MM.1S (cell line): ENCODE measurements at regions not wholly inside any gene's neighbourhood (a gene's known extent, or its start where the extent isn't known, plus 50 kb on each side); places are given as distances from the start of the nearest gene placed in this dataset.

ENCODE experiments used
- DNase-seq: peaks from one replicate; pipeline ENCODE4 v3.0.0-alpha.2; 2015
- H2AFZ ChIP-seq: fragments of 300-600 bp; sonication (generic); 2 replicates; pipeline ENCODE4 v1.6.0; 2016; ENCODE audit warnings: antibody characterized with exemption, low read length
- H3F3A ChIP-seq: fragments of 300-600 bp; sonication (generic); 2 replicates; pipeline ENCODE4 v1.6.1; 2016; ENCODE audit warnings: mild to moderate bottlenecking, antibody characterized with exemption, low read length, moderate library complexity, mixed read lengths; ENCODE audit not compliant: insufficient read depth
- H3K27ac ChIP-seq: fragments of 300-600 bp; sonication (generic); 2 replicates; pipeline ENCODE4 v1.5.1; 2016; ENCODE audit warnings: mild to moderate bottlenecking, low read length
- H3K27me3 ChIP-seq: fragments of 300-600 bp; sonication (generic); replicated peaks from 2 replicates; pipeline ENCODE4 v1.6.0; 2016; ENCODE audit warnings: low read length; ENCODE audit not compliant: insufficient read depth
- H3K36me3 ChIP-seq: fragments of 300-600 bp; sonication (generic); replicated peaks from 2 replicates; pipeline ENCODE4 v1.6.1; 2016; ENCODE audit warnings: mild to moderate bottlenecking, low read length, mixed read lengths; ENCODE audit not compliant: insufficient read depth
- H3K4me1 ChIP-seq: fragments of 300-600 bp; sonication (generic); 2 replicates; pipeline ENCODE4 v1.6.1; 2016; ENCODE audit warnings: low read length, mixed read lengths
- H3K4me2 ChIP-seq: fragments of 300-600 bp; sonication (generic); 2 replicates; pipeline ENCODE4 v1.6.0; 2016; ENCODE audit warnings: low read depth, low read length
- H3K4me3 ChIP-seq: fragments of 300-600 bp; sonication (generic); 2 replicates; pipeline ENCODE4 v1.5.1; 2016; ENCODE audit warnings: low read length, mixed read lengths
- H3K79me2 ChIP-seq: fragments of 300-600 bp; sonication (generic); 2 replicates; pipeline ENCODE4 v1.6.1; 2016; ENCODE audit warnings: mixed run types, low read length, mixed read lengths
- H3K9ac ChIP-seq: fragments of 300-600 bp; sonication (generic); 2 replicates; pipeline ENCODE4 v1.6.1; 2016; ENCODE audit warnings: low read length, mixed read lengths
- H3K9me2 ChIP-seq: fragments of 300-600 bp; sonication (generic); replicated peaks from 2 replicates; pipeline ENCODE4 v1.6.1; 2016; ENCODE audit warnings: mild to moderate bottlenecking, low read length, mixed read lengths; ENCODE audit not compliant: insufficient read depth
- H3K9me3 ChIP-seq: fragments of 300-600 bp; sonication (generic); replicated peaks from 2 replicates; pipeline ENCODE4 v1.6.1; 2016; ENCODE audit warnings: mild to moderate bottlenecking, low read length, mixed read lengths; ENCODE audit not compliant: insufficient read depth
- H4K20me1 ChIP-seq: fragments of 300-600 bp; sonication (generic); 2 replicates; pipeline ENCODE4 v1.6.1; 2016; ENCODE audit warnings: mild to moderate bottlenecking, low read length, moderate library complexity, mixed read lengths; ENCODE audit not compliant: insufficient read depth
- EZH2 ChIP-seq: fragments of 300-600 bp; sonication (generic); optimal IDR thresholded peaks from 2 replicates; pipeline ENCODE3; 2017; ENCODE audit warnings: low read depth, mild to moderate bottlenecking, antibody characterized with exemption, low read length, mixed read lengths
- EZH2phosphoT487 ChIP-seq: fragments of 300-600 bp; sonication (generic); IDR thresholded peaks from 2 replicates; pipeline ENCODE4 v1.6.1; 2018; ENCODE audit warnings: antibody characterized with exemption, low read length
- TF ChIP-seq, protein P1 (sequence below): fragments of 300-600 bp; sonication (generic); IDR thresholded peaks from 2 replicates; pipeline ENCODE4 v1.5.1; 2016; ENCODE audit warnings: antibody characterized with exemption, low read length, mixed read lengths

DNA sequence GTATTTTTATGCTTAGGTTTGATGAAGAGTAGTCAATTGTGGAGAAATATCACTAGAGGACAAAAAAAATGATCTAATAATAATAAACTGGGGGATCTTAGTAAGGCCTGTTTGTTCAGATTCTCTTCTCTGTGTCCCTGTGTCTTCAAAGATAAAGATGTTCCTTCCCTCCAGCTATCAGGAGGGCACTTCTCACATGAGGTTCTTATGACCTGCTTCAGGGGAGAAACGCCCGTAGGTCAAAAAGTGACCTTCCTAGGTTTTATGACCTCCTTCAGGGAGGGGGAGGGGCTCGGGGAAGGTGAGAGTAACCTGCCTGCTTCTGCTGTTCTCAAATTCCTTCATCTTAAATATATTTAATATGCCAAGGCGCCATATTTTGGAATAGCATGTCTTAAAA, 89.2 kb upstream of the JADE1 start:
- no peaks in the 10 kb centered on the region for H3F3A ChIP-seq
- H2AFZ ChIP-seq = no peak overlapping the region
- no peak overlapping the region for H3K4me3 ChIP-seq
- H3K27ac ChIP-seq = no peak overlapping the region
- H3K36me3 ChIP-seq = no peaks in the 10 kb centered on the region
- TF ChIP-seq EZH2phosphoT487 (no peak), EZH2 (no peak)
- TF ChIP-seq, protein P1, sequence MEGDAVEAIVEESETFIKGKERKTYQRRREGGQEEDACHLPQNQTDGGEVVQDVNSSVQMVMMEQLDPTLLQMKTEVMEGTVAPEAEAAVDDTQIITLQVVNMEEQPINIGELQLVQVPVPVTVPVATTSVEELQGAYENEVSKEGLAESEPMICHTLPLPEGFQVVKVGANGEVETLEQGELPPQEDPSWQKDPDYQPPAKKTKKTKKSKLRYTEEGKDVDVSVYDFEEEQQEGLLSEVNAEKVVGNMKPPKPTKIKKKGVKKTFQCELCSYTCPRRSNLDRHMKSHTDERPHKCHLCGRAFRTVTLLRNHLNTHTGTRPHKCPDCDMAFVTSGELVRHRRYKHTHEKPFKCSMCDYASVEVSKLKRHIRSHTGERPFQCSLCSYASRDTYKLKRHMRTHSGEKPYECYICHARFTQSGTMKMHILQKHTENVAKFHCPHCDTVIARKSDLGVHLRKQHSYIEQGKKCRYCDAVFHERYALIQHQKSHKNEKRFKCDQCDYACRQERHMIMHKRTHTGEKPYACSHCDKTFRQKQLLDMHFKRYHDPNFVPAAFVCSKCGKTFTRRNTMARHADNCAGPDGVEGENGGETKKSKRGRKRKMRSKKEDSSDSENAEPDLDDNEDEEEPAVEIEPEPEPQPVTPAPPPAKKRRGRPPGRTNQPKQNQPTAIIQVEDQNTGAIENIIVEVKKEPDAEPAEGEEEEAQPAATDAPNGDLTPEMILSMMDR = no peak
- H3K27me3 ChIP-seq = no peaks in the 10 kb centered on the region
- no peaks in the 10 kb centered on the region for H3K9me2 ChIP-seq
- no peaks in the 10 kb centered on the region for H4K20me1 ChIP-seq
- H3K9ac ChIP-seq = no peak overlapping the region
- H3K4me1 ChIP-seq = no peaks in the 10 kb centered on the region
- H3K4me2 ChIP-seq = no peak overlapping the region
- no peak for DNase-seq
- no peaks in the 10 kb centered on the region for H3K79me2 ChIP-seq
- H3K9me3 ChIP-seq = no peaks in the 10 kb centered on the region

DNA sequence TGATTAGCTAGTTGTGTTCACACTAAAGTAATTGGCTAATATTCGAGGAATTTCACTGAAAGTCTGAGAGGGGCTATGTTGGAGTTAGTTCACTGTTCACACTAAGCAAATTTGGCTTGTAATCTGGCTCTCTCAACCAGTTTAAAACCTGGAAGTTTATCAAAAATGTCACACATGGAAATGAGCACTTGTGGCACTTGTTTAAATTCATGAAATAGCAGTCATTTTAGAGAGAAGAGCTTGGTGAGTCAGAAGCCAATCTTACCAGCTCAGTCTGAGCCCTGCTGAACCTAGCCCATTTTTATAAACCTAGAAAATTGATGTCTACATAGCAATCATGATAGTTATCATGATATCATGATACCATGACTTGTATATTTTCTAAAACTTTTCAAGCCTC, 90.7 kb upstream of the JADE1 start:
- H3K9ac ChIP-seq = no peak overlapping the region
- H3K9me2 ChIP-seq = no peaks in the 10 kb centered on the region
- no peaks in the 10 kb centered on the region for H3K9me3 ChIP-seq
- no peak for TF ChIP-seq EZH2phosphoT487
- TF ChIP-seq, protein P1 = no peak
- TF ChIP-seq EZH2 = no peak
- H2AFZ ChIP-seq = no peak overlapping the region
- no peaks in the 10 kb centered on the region for H3K27me3 ChIP-seq
- no peaks in the 10 kb centered on the region for H3K36me3 ChIP-seq
- H4K20me1 ChIP-seq = no peaks in the 10 kb centered on the region
- DNase-seq = no peak
- H3K79me2 ChIP-seq = no peaks in the 10 kb centered on the region
- no peaks in the 10 kb centered on the region for H3F3A ChIP-seq
- H3K27ac ChIP-seq = no peak overlapping the region
- no peaks in the 10 kb centered on the region for H3K4me1 ChIP-seq
- H3K4me2 ChIP-seq = no peak overlapping the region
- no peak overlapping the region for H3K4me3 ChIP-seq

- Histone ChIP-seq H3K4me2 (no peak overlapping the region), H3K79me2 (no peaks in the 10 kb centered on the region)
These were observed 93.2 kb upstream of the JADE1 start for GRCh38 chr4:128716338-128716737.

More at GRCh38 chr4:128716338-128716737, 93.2 kb upstream of the JADE1 start:
- Histone ChIP-seq H3K27me3 (no peaks in the 10 kb centered on the region), H3K4me1 (no peaks in the 10 kb centered on the region), H4K20me1 (no peaks in the 10 kb centered on the region), H3K9me2 (no peaks in the 10 kb centered on the region), H3K27ac (no peak overlapping the region), H2AFZ (no peak overlapping the region), H3K36me3 (no peaks in the 10 kb centered on the region), H3K9ac (no peak overlapping the region), H3F3A (no peaks in the 10 kb centered on the region), H3K9me3 (no peaks in the 10 kb centered on the region), H3K4me3 (no peak overlapping the region)
- DNase-seq = no peak
- TF ChIP-seq EZH2phosphoT487 (no peak), EZH2 (no peak)
- TF ChIP-seq, protein P1 = no peak
